ENCODE measurements at regions not wholly inside any gene's neighbourhood (a gene's known extent, or its start where the extent isn't known, plus 50 kb on each side); places are given as distances from the start of the nearest gene placed in this dataset.
A peak's percentile ranks its signal among the peaks of the same experiment; 100 is the strongest.
"Not testable (repeated sequence)": the region's sequence is repeated elsewhere in the genome, so short reads cannot be mapped to it uniquely, and the experiment has no call there.

GRCh38 chr1:55318116-55318817 lies 103.1 kb upstream of the USP24 start:
- no peak for DNase-seq

- DNase-seq: no peak
These were observed 102.5 kb upstream of the USP24 start for GRCh38 chr1:55317673-55318072.

DNA sequence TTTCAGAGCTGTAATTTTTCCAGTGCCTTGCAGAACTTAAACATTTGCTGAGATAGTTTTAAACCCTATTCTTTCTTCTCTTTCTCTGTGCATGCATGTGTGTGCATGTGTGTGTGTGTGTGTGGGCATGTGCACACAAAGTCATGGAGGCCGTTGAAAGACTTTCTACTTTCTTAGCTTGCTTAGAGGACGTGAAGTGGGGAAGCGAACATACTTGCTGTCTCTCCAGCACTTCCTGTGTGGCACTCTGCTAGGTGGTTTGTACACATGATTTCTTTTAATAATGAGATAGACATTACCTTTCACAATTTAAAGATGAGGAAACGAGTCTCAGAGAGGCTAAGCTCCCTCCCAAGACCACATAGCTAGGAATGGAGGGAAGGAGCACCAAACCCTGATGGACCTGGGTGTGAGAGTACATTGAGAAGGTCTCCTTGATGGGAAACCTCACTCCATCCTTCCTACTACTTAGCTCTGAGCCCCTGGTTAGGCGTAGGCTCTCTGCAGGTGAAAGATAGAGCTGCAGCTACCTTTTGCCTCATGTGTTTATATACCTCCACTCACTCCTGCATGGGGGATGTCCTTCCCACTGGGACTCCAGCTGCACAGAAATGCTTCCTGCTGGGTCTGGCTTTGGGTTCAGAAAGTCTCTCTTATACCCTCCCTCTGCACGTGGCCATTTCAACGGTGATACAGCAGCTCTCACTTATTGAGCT lies 101.9 kb upstream of the USP24 start:
- DNase-seq: no peak

DNA sequence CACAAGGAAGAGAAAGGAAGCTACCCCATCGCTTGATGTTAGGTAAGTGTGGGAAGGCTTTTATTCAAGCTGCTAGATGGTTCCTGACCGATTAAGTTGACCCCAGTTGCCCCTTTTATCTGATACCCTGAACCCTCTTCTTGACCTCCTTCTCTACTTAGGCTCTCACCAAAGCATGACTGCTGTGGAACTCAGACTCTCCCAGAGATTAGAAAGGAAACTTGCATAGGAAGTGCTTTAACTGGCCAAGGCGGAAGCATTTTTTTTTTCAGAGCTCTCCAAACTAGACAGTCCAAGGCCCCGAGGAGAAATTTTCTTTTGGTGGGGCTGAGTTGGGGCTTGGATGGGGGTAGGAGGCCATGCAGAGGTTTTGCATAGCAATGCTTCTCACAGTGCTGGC lies 101.3 kb upstream of the USP24 start:
- no peak for DNase-seq

- DNase-seq: no peak
These were observed 100.4 kb upstream of the USP24 start for GRCh38 chr1:55315552-55315951.

GRCh38 chr1:55314740-55315139 lies 99.6 kb upstream of the USP24 start:
- DNase-seq: no peak

GRCh38 chr1:55313903-55314302 lies 98.7 kb upstream of the USP24 start:
- no peak for DNase-seq

GRCh38 chr1:55311979-55312378 lies 96.8 kb upstream of the USP24 start:
- DNase-seq: no peak

- peak; percentile 85 for DNase-seq
These were observed 96.0 kb upstream of the USP24 start for GRCh38 chr1:55311057-55311641.

DNA sequence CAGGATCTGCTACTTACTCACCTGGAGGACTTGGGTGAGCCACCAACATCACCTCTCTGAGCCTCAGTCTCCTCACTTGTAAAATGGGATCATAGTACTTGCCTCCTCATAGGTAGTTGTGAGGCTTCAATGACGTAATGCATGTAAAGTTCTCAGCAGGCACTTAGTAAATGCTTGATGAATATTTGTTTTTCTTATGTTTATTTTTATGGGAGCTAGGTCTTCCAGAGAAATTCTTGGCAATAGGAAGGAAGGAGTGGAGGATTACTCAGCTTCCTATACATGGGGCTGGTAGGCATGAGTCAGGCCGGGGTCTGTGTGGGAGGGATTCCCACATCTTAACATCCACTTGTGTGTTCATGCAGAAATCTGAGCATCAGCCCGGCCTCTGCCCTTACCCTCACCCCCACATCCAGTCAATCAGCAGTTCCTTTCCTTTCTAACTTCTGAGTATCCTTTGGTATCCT lies 95.4 kb upstream of the USP24 start:
- DNase-seq: peak; percentile 50

DNA sequence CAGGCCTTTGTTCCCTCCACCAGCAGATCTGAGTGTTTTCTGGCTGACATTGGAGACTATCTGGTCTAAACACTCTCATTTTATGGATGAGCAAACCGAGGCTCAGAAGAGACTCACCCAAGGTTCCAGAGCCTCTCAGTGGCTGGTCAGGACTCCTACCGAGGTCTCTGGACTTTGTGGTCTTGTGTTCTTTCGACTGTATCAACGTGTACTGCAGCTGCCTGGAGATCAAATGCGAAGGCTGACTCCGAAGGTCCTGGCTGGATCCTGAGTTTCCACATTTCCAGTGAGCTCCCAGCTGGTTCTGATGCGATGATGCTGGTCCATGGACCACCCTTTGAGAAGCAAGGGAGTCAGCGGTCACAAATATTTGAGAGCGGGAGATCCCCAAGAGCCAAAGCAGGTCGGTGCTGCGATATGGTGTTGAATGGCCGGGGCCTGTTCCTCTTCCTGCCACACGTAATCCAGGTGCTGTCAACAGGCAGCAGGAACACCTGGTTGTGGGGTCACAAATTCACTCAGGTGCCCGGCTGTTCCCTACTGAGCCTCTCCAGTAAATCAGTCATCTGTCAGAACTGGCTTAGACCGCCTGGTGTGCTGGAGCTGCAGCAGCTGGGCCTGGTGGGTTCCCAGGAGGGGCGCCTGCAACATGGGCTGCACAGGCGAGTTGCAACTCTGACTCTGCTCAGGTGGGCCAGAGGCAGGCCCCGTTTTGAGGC lies 94.8 kb upstream of the USP24 start:
- DNase-seq: no peak

DNA sequence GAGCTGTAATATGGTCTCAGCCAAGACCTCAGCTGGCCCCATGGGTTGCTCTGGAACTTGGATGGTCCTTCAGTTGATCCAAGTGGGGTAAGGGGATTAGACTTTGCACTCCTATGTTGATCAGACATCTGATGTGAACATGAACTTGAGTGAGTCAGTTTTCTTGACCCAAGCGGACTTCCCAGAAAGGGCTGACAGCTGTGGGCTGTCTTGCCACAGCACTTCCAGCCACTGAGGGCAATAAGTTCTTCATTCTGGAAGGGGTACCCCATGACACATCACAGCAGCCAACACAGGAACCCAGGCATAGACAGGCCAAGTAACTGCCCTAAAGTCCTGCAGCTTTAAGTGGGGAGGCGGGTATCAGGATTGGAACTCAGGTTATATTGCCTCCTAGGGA lies 93.9 kb upstream of the USP24 start:
- DNase-seq: no peak

GRCh38 chr1:55305735-55306134 lies 90.6 kb upstream of the USP24 start:
- no peak for DNase-seq

DNA sequence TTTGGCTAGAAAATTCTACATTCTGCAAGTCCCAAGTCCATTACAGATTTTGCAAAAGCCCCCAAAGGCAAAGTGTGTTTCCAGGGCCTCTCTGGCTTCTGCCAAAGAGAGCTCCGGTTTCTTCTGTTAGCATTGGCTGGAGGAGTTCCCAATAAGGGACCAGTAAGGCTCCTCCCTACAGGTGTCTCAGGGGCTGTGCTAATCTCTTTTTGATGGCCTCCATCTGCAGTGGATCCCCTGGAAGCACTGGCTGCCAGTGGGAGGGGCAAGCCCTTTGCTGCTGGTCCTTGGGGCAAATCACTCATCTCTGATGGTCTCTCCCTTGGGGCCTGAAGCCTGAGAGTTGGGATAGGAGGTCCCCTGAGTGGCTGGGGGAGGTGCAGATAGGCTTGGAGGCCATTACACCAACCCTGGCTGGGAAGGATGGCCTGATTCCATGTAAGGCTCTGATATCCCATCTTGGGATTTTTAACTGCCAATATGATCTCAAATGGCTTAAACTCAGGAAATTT lies 89.1 kb upstream of the USP24 start:
- DNase-seq: peak; percentile 93

DNA sequence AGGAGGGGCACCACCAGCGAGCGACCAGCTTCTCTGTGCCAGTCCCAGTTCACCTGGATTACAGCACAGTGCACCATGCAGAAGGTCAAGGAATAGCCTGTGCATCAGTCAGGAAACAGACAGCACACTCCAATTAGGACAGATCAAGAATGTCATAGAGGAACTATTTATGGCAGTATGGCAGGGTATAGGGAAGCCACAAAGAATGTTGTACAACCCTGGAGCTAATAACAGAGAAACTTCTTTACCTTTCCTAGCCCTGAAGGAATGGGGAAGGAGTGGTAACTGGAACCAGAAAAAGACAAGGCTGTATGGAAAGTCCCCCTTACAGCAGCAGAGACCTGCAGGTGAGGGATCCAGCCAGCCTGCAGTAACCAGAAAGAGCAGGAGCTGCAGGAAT lies 87.8 kb upstream of the USP24 start:
- DNase-seq: no peak

DNA sequence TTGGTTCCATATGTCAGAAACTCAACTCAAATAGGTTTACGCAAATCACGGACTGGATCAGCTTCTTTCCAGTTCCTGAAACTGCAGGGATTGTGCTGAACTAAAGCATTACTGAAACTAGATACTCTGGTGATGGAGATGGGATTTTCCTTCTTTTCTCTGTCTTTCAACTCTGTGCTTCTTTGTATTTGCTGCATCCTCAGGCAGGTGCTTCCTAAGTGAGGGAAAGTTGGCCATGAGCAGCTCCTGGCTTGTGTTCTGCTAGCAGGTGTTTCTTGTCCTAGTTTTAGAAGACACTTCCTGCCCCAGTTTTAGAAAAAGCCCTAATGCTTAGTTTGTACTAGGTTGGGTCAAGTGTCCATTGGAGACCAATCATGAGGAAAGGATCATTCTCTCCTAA lies 86.7 kb upstream of the USP24 start:
- DNase-seq: no peak

GRCh38 chr1:55300975-55301374 lies 85.8 kb upstream of the USP24 start:
- no peak for DNase-seq

DNA sequence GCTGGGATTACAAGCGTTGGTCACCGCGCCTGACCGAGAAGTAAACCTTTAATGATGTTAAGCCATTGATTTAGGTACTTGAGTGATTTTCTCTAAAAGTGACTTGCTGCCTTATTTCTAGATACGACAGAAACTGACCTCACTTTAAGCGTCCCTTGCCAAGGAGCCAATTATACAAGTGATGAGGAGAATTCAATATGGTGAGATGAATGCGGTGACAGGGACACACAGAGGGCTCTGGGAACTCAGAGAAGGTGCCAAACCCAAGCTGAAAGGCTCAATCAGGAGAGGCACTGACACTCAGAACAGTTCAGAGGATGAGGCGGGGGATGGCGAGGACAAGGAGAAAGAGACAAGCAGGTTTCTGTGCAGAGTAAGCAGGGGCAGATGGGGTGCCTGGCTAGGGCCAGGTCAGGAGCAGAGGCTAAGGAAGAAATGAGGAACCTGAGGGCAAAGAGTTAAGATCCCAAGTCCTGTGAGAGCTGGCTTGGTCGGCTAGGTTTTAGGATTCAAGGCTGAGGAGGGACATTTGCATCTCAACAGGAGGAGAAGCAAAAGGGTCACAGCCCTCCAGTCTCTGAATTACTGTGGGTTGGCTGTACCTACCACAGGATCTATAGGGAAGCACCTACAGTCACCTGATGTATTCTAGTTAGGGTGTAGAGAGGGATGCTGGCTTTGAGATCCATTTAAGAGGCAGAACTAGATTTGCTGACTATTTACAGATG lies 83.2 kb upstream of the USP24 start:
- DNase-seq: no peak

GRCh38 chr1:55296247-55296646 lies 81.1 kb upstream of the USP24 start:
- DNase-seq: not testable (repeated sequence)

- no peak for DNase-seq
These were observed 74.5 kb upstream of the USP24 start for GRCh38 chr1:55289614-55290013.

DNA sequence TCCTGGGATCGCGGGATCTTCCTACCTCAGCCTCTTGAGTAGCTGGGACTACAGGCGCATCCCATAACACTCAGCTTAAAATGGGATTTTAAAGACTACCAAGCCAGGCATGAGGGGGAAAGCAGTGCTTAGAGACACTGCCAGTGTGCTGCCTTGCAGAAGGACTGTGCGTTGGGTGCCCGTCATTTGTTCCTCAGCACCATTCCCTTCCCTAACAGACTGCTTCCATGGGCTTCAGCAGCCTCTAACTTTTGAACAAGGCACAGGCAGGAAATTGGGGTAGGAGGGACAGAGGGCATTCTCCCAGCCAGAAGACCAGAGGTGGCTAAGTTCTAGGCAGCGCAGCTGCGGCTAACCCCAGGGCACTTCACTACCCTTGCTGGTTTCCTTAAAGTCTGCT lies 73.9 kb upstream of the USP24 start:
- DNase-seq: no peak

DNA sequence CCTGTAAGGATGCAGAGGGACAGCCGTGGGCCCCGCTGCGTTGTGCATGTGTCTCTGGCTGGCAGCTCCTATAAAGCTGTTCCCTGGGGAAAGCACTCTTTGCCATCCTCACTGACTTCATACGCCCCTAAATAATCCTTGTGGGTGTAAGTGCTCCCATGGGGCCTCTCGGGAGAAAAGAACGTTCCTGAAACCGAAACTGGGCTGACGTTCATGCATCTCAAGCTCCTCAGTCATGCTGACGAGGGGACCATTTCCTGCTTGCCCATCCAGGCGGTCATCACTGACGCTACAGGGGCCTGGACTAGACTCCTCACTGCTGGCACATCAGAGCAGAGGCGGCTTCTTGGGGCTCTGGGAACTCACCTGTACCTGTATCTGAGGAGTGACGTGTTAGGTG lies 73.1 kb upstream of the USP24 start:
- DNase-seq: no peak
